HG03064 (cell line): ENCODE measurements at regions not wholly inside any gene's neighbourhood (a gene's known extent, or its start where the extent isn't known, plus 50 kb on each side); places are given as distances from the start of the nearest gene placed in this dataset.
"Not testable (repeated sequence)": the region's sequence is repeated elsewhere in the genome, so short reads cannot be mapped to it uniquely, and the experiment has no call there.

Source experiments
- ATAC-seq: cut with Tn5 transposase; IDR thresholded peaks from one replicate; pipeline ENCODE4 v1.9.1; 2021; ENCODE audit warnings: low read depth; ENCODE audit not compliant: unreplicated experiment

DNA sequence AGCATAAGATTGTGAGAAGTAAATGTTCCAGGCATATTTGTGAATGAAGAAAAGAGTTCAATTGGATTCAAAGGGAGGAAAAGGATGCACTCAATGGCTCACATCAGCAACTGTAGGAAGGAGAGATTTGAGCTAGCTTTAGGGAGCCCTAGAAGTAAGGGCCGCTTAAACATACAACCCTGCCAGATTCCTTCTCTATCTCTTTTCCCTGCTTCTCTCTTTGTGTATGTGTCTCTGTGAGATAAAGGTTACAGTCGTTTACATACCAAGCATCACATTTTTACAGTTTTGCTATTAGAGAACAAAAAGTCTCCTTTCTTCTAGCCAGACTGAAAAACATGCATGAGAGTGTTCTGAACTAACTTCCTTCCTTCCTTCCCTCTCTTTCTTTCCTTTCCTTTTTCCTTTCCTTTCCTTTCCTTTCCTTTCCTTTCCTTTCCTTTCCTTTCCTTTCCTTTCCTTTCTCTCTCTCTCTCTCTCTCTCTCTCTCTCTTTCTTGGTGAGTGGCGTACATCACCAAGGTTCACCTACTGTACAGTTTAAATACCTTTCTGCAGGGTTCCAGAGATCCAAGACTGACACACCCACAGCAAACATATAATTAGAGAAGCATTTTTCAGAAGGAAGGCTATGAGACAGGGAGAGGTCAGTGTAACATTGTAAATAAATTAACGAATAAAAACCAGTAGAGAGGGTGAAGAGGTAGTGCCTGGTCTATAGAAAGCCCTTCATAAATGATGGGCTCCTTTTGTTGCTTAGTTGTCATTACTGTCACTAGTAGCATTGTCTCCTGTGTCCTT, 240.4 kb downstream of the ARL4A start:
- ATAC-seq: no peak

DNA sequence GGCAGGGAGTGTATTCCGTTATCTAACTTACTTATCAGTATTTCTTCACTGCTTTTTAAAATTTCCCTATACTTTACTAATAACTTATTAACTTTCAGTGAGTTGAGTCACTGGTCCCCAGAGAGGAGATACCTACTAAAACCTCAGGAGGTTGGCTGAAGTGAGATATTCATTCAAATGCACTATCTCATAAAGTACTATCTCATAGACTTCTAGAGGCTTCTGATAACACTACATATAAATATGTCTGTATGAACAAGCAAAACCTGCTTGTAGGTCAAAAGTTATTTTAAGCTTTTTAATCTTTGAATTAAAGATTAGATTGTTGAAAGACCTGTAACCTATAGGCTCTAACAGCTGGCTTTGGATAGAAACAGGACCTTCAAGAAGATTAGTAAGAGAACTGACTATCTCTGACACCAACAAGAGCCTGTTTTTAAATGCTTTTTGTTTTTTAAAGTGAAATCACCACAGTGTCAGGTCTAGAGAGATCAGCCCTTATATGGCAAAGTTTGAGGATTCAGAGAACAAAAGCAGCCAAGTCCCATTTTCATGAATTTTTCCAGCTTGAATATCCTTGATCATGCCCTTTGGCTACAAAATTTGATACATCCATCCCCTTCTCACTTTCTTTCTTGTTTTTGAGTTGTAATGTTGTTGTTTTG, 242.2 kb downstream of the ARL4A start:
- ATAC-seq: no peak

DNA sequence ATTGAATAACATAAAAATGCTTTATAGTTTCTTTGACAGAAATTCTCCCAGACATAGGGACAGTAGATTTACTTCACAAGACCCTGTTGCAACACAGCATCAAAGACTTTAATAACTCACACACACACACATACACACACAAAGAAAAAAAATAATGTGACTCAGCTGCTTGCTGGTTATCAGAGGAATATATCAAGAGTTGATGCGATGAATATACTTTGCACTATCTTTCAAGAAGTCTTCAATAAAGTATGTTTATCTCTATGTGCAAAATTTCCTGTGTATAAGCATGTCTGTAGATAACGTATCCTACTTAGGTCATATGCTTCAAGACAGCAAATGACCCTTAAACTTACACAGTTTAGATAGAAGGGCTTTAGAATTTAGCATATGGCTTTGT, 243.1 kb downstream of the ARL4A start:
- ATAC-seq: no peak

DNA sequence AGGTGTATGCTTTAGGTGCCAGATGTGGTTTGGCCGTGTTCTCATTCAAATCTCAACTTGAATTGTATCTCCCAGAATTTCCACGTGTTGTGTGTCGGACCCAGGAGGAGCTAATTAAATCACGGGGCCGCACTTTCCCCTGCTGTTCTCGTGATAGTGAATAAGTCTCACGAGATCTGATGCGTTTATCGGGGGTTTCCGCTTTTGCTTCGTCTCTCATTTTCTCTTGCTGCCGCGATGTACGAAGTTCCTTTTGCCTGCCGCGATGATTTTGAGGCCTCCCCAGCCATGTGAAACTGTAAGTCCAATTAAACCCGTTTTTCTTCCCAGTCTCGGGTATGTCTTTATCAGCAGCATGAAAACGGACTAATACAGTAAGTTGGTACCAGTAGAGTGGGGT, 244.0 kb downstream of the ARL4A start:
- ATAC-seq: not testable (repeated sequence)

DNA sequence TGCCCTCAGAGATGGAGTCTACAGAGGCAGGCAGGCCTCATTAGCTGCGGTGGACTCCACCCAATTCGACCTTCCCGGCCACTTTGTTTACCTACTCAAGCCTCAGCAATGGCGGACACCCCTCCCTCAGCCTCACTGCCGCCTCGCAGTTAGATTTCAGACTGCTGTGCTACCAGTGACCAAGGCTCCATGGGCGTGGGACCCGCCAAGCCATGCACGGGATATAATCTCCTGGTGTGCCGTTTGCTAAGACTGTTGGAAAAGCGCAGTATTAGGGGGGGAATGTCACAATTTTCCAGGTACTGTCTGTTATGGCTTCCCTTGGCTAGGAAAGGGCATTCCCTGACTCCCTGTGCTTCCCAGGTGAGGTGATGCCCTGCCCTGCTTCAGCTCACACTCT, 252.3 kb downstream of the ARL4A start:
- no peak for ATAC-seq

DNA sequence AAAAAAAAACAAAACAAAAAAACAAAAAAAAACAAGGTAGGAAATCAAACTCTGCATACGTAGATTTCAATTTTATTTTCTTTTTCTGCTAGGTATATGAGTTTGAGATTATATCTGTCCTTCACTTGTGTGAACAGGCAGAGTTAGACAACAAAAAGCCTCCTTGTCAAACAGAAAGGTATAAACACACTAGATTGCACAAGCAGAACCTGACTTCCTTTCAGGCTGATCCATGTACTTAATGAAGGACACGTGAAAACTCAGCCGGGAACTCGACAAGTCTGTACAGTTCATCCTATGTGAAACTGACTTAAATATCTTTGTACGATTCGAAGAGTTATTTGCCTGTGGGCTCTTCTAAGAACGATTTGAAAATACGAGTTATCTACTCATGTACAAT, 254.1 kb downstream of the ARL4A start:
- no peak for ATAC-seq

DNA sequence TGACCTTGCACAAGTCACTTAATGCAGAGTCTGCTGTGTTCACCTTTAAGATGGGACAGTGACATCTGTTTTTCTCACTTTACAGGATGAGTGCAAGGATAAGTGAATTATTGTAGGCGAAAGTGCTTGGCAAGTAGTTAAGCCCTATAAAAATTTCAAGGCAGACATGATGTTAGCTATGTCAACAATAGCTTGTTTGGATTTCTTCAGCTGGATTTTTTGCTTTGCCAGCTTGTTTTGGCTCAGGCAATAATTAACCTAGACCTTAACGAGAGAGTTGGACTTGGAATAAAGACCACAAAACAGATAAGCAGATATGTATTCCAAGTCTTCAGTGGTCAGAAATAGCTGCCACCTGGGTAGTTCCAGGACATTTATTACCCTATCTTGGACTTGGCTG, 255.2 kb downstream of the ARL4A start:
- ATAC-seq: no peak

DNA sequence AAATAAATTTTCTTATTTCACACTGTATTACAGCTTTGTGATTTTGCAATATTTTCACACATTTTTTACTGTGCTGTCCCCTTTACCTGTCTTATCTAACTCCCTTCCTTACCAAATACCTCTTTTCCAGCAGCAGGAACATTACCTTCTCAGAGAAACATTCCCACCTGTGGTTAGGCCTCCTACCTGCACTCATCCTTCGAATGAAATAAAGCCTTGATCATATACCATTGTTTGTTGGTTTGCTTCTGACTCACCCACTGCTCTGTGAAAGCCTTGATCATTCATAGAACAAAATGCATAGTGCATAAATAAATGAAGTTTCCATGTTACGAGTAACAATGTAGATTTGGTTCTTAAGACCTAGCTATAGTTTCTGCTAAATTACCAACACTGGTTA, 256.3 kb downstream of the ARL4A start:
- ATAC-seq: no peak

DNA sequence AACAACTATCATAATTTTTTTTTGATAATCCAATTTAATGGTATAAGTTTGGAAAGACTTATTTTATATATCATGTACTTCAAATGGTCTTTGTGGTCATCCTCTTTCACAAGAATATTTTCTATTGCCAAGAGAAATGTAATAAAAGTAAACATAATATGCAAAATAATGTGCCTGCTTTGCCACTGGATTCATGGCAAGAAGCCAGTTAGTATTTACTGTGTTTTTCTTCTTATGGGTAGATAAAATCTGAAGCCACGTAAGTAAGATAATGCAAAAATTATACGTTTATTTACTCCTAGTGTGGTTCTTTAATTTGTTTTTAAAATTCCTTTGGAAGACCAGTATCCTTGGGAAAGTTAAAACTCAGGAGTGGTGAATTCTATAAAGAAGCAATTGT, 258.5 kb downstream of the ARL4A start:
- no peak for ATAC-seq

DNA sequence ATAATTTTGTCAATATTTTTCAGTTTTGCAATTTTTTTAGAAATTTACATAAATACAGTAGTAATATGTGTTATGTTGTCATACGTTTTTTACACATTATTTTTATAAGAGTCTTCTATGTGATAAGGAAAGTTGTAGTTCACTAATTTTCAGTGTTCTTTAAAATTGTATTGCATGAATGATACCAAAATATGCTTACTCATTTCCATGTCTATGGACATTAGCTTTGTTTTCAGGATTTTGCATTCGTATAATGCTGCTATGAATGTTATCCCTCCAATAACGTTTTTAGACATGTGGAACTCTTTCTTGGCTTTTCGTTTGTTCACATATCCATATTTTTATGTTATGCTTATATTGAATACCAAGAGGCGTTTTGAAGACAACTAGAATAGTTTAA, 260.0 kb downstream of the ARL4A start:
- ATAC-seq: no peak

DNA sequence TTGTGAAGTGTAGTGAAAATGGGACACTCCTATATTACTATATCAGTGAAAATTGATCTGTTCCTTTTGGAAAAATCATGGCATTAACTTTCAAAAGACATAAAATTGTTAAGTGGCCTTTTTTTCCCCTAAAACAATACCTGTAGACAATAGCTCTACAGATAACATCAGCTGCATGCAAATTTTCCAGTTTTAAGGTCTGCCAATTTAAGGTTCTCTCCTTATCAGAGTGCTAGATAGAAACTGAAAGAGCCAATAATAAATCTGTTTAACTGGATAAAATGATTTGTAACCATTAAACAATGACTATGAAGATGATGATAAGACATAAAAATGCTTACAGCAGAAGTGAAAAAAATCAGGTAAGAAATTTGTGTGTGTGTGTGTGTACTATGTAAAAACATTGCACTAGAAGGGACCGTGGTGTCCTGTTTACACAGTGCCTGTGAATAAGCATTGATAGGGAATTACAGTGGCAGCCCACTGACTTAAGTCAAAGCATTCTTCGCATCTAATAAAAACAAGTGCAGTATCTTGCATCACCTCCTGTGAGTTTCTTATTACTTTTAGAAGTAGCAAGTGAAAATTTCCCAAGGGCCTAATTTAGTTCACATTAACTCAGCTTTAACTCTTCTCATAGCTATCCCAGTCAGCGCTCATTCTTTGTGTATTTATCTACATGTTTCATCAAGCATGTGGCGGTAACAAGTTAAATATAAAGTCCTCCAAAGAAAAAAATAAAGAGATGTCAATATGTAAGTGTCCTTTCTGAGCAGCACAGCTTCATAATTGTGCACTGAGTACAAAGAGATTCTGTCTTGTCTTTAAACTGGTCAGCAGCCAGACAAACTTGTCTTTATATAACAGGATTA, 261.9 kb downstream of the ARL4A start:
- no peak for ATAC-seq

DNA sequence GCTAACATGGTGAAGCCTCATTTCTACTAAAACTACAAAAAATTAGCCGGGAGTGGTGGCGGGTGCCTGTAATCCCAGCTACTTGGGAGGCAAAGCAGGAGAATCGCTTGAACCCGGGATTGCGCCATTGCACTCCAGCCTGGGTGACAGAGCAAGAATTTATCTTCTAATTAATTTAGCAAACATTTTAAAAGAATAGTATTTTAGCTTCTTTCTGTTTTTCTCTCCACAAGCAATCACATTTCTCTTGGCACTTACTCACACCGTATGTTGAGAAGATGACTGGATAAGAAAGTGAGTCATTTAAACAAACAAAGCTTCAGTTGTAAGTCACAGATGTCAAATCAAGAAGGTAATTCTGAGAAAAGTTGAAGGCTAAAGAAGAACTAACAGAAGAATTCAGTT, 264.0 kb downstream of the ARL4A start:
- no peak for ATAC-seq

DNA sequence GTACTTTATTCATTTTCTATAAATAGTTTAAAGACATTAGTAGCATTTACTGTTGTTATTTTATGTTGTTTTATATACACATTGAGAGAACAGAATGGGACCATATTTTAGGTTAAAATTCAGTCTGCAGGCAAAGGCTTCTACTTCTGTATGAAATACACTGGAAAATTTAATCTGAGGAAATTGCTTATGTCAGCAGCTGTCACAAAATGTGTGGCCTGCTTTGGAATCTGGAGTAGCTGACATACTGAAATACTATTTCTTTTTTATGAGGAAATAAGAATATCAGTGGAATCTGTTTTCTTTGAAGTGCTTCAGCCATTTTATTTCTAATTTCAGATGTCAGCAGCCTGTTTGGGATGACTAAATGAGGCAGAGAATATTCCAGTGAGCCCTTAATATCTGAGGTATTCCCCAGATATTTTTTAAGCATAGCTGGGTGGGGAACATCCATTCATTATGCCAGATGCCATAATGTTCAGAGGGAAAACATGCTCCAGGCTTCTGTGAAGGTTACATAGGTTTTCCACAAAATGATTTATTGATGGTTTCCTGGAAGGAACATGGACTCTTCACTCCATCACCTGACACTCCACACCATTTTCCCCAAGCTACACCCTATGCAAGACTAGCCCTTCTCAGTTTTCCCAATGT, 267.1 kb downstream of the ARL4A start:
- no peak for ATAC-seq

DNA sequence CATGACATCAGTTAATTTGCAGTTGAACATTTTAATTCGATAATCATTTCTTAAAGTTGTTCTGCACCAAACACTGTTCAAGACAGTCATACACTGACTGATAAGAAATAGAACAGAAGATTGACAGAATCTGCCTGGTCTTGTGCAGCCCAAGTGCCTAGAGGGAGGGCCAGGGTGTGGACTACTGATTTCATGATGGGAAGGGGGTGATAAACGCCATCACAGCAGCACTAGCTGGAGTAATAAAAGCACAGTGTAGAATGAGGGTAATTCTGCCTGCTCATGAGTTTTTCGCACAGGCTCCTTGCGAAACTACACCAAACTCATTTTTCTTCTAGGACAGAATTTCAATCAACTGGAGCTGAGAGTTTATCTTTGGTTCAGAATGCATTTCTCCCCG, 270.1 kb downstream of the ARL4A start:
- no peak for ATAC-seq

DNA sequence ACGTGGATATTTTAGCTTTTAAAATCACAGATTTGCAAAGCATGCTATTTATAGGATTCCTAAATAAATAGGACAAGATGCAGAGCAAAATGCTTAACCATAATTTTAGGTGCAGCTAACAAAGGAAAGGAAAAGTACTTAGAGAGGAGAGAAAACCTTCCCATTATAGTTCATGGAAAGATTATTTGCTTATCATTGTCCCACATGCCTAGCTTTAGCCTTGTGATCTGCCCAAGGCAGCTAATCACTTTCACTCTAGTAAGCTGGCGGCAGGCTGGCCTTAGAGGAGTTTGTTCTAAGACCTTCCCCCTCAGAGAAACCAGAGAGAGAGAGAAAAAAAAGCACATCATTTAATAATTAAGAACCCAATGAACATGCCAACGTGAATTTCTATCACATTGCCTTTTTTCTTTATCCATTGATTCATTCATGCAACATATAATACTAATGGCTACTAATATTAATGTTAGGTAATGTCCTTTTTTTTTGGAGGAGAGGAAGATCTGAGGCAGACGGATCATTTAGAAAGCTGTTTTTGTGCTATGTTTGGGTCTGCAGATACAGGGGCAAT, 274.6 kb downstream of the ARL4A start:
- no peak for ATAC-seq

DNA sequence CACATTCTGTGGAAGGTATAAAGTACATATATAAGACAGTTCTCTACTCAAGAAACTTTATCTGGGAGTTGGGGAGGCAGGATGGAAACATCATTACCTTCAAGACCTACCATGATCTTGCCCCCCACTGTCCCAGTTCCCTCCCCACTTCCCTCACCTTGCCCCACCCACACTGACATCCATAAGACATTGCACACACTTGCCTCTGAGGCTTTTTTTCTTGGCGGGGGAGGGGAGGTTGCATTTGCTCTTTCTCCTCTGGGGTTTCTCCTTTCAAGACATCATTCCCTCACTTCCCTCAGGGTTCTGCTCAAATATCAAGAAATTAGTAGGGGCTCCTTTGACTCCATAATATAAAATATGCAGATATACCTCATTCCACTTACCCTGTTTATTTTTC, 276.0 kb downstream of the ARL4A start:
- ATAC-seq: no peak

DNA sequence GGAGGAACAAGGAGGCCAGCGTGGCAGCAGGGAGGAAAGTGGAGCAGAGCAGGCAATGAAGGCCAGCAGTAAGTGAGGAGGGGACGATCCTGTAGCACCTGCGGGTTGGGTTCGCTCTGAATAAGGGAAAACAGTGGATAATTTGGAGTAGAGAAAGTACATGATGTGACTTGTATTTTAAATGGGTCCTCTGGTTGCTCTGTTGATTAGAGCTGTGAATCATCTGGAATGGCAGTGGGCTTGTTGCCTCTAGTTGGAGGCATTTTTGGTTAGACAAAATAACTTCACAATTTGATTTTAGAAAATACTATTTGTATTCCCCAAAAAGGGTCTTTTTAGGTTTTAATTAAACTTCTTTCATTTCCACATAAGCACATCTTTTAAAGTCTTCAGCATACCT, 277.4 kb downstream of the ARL4A start:
- ATAC-seq: no peak

DNA sequence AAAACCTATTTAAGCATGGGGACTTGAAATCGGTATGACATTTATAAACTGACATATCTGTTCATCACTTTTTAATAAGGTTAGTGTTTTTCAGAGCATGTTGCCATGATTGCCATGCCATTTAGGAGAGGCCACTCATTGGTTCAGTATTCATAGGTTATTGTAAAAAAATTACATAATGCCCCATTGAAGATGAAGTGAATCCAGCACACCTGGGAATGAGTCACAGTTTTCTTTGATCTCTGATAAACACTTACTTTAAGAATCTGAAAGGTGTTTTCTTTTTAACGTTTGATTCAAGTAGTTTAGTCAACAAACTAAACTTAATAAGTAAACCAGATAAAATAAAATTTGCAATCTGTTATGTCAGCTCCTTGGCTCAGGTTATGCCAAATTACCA, 278.3 kb downstream of the ARL4A start:
- ATAC-seq: no peak

DNA sequence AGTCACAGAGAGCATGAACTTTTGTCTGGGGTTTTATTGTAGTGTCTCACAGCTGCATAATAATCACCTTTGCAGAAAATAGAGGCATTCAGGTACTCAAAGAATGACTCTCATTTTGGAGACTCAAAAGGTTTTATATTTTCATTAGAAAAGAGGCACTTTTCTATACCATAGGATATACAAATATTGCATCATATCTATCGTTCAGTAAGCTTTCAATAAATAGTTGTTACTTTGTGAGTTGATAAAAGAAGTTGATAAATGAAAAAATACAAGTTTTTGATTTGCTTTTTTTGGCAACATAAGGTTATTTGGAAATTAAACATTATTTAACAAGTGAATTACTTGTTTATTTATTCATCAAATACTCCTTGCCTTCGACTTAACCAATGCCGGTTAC, 279.9 kb downstream of the ARL4A start:
- no peak for ATAC-seq

DNA sequence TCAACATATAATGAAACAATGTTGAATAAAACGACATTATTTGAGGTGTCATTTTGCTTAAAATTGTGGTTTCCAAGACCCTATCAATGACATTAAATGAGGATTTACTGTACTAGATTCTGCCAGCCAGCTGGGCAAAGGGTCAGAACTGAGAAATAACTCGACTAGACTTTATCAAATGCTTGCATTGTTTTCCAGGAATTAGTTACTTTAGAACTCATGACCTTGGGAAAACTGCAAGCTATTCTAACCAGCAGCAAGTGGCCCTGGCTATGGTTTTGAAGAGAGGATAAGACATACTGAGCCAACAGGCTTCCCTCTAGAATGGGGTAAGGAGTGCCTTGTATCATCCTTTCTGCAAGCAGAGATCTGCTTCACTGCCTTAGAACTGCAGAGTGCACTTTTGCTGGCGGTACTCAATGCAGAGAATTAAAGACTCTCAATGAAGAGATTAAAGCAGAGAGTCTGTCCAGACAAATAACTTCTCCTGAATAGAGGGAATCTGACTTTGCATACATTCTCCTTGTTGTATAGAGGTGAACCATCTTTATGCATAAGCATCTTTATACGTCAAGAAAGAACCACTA, 281.5 kb downstream of the ARL4A start:
- ATAC-seq: no peak
